CD4-positive, alpha-beta T cell treated with Interleukin-4 for 1 hour (primary cell): ENCODE measurements at regions not wholly inside any gene's neighbourhood (a gene's known extent, or its start where the extent isn't known, plus 50 kb on each side); places are given as distances from the start of the nearest gene placed in this dataset.
A peak's percentile ranks its signal among the peaks of the same experiment; 100 is the strongest.

Source experiments
- DNase-seq, 2 donors: peaks; one replicate each; pipeline ENCODE4 v3.0.0-alpha.2; 2020 to 2022

- no peak for DNase-seq
Observed at GRCh38 chr9:107431461-107431860, 58.1 kb downstream of the KLF4 start.

GRCh38 chr9:107430071-107430470 lies 59.5 kb downstream of the KLF4 start:
- no peak for DNase-seq

GRCh38 chr9:107426126-107426525 lies 63.4 kb downstream of the KLF4 start:
- DNase-seq: no peak

- peak; percentile 25 to 34 for DNase-seq
Observed at GRCh38 chr9:107425101-107426025, 64.2 kb downstream of the KLF4 start.

- DNase-seq: no peak
Observed at GRCh38 chr9:107423540-107423939, 66.0 kb downstream of the KLF4 start.

GRCh38 chr9:107422189-107423185 lies 67.1 kb downstream of the KLF4 start:
- peak; percentile 11 to 38 for DNase-seq

- no peak for DNase-seq
Observed at GRCh38 chr9:107410420-107410819, 79.1 kb downstream of the KLF4 start.

GRCh38 chr9:107409581-107410389 lies 79.8 kb downstream of the KLF4 start:
- DNase-seq: no peak

GRCh38 chr9:107407675-107408074 lies 81.9 kb downstream of the KLF4 start:
- DNase-seq: no peak

GRCh38 chr9:107405511-107405910 lies 84.1 kb downstream of the KLF4 start:
- no peak for DNase-seq

GRCh38 chr9:107404736-107405135 lies 84.8 kb downstream of the KLF4 start:
- DNase-seq: no peak

GRCh38 chr9:107404161-107404560 lies 85.4 kb downstream of the KLF4 start:
- no peak for DNase-seq

- DNase-seq: no peak
Observed at GRCh38 chr9:107397076-107398044, 92.2 kb downstream of the KLF4 start.

GRCh38 chr9:107394264-107394663 lies 95.3 kb downstream of the KLF4 start:
- DNase-seq: no peak

- no peak for DNase-seq
Observed at GRCh38 chr9:107390778-107391177, 98.8 kb downstream of the KLF4 start.

GRCh38 chr9:107390279-107390678 lies 99.3 kb downstream of the KLF4 start:
- no peak for DNase-seq

GRCh38 chr9:107389617-107390071 lies 99.9 kb downstream of the KLF4 start:
- DNase-seq: no peak

- DNase-seq: no peak
Observed at GRCh38 chr9:107388890-107389289, 100.7 kb downstream of the KLF4 start.

GRCh38 chr9:107387409-107387808 lies 102.2 kb downstream of the KLF4 start:
- DNase-seq: no peak

GRCh38 chr9:107386396-107386795 lies 103.2 kb downstream of the KLF4 start:
- DNase-seq: no peak
